OCI-LY1 (cell line): ENCODE measurements at regions not wholly inside any gene's neighbourhood (a gene's known extent, or its start where the extent isn't known, plus 50 kb on each side); places are given as distances from the start of the nearest gene placed in this dataset.

Source experiments
- EZH2 ChIP-seq: fragments of 200-600 bp; sonication (generic), shearing (Covaris generic); IDR thresholded peaks from 2 replicates; pipeline ENCODE4 v1.8.0; 2017; ENCODE audit warnings: borderline replicate concordance, mixed run types, mild to moderate bottlenecking, antibody characterized with exemption, low read length, moderate library complexity, mixed read lengths
- TF ChIP-seq, protein P1 (sequence below): fragments of 200-600 bp; sonication (generic), shearing (Covaris generic); IDR thresholded peaks from 2 replicates; pipeline ENCODE4 v1.5.1; 2017; ENCODE audit warnings: mild to moderate bottlenecking, antibody characterized with exemption, low read length, moderate library complexity, mixed read lengths

GRCh38 chr6:164750128-164750527 lies 559.3 kb downstream of the C6orf118 start:
- TF ChIP-seq, protein P1, sequence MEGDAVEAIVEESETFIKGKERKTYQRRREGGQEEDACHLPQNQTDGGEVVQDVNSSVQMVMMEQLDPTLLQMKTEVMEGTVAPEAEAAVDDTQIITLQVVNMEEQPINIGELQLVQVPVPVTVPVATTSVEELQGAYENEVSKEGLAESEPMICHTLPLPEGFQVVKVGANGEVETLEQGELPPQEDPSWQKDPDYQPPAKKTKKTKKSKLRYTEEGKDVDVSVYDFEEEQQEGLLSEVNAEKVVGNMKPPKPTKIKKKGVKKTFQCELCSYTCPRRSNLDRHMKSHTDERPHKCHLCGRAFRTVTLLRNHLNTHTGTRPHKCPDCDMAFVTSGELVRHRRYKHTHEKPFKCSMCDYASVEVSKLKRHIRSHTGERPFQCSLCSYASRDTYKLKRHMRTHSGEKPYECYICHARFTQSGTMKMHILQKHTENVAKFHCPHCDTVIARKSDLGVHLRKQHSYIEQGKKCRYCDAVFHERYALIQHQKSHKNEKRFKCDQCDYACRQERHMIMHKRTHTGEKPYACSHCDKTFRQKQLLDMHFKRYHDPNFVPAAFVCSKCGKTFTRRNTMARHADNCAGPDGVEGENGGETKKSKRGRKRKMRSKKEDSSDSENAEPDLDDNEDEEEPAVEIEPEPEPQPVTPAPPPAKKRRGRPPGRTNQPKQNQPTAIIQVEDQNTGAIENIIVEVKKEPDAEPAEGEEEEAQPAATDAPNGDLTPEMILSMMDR = no peak
- no peak for TF ChIP-seq EZH2
